B cell (primary cell): ENCODE measurements at regions not wholly inside any gene's neighbourhood (a gene's known extent, or its start where the extent isn't known, plus 50 kb on each side); places are given as distances from the start of the nearest gene placed in this dataset.

ENCODE experiments used
- CTCF ChIP-seq: fragments of 200-600 bp; IDR thresholded peaks from one replicate; pipeline ENCODE4 v1.8.0; 2022; ENCODE audit warnings: antibody characterized with exemption, mild to moderate bottlenecking
- EZH2 ChIP-seq: IDR thresholded peaks from 2 replicates; pipeline ENCODE4 v1.6.1; 2012; ENCODE audit warnings: borderline replicate concordance, low read depth, mild to moderate bottlenecking, moderate library complexity, low read length; ENCODE audit not compliant: insufficient read depth, poor library complexity, severe bottlenecking

- TF ChIP-seq CTCF (no peak), EZH2 (no peak)
Measured at GRCh38 chr2:67726416-67726815, 329.3 kb downstream of the ETAA1 start.
